Left ventricle myocardium superior (tissue), 1 donor: ENCODE measurements at regions not wholly inside any gene's neighbourhood (a gene's known extent, or its start where the extent isn't known, plus 50 kb on each side); places are given as distances from the start of the nearest gene placed in this dataset. TPM values are rescaled to one million over a fixed set of nuclear protein-coding genes. Genes with fewer than 3 reads are reported as not detected.

Source experiments
- microRNA-seq: library from miRNA; unstranded; fragments of <30 nt; microRNA quantifications from one replicate; pipeline ENCODE4 v1.2.0, GENCODE V29; 2020; ENCODE audit warnings: borderline number of aligned reads
- donor health status: DM: no; HTN: yes; CAD: no; lungs with severe emphysema.

Small RNA genes lying in the stretch of these regions (microRNA-seq; reads per million reads assigned to microRNA genes)
- not detected for gene MIR3680-2
